HG03280 (cell line): ENCODE measurements at regions not wholly inside any gene's neighbourhood (a gene's known extent, or its start where the extent isn't known, plus 50 kb on each side); places are given as distances from the start of the nearest gene placed in this dataset.

Source experiments
- ATAC-seq: cut with Tn5 transposase; IDR thresholded peaks from one replicate; pipeline ENCODE4 v1.9.1; 2021; ENCODE audit warnings: mild to moderate bottlenecking, moderate library complexity; ENCODE audit not compliant: unreplicated experiment

GRCh38 chr15:47988564-47988963, 132.2 kb upstream of the SLC24A5 start:
- no peak for ATAC-seq

DNA sequence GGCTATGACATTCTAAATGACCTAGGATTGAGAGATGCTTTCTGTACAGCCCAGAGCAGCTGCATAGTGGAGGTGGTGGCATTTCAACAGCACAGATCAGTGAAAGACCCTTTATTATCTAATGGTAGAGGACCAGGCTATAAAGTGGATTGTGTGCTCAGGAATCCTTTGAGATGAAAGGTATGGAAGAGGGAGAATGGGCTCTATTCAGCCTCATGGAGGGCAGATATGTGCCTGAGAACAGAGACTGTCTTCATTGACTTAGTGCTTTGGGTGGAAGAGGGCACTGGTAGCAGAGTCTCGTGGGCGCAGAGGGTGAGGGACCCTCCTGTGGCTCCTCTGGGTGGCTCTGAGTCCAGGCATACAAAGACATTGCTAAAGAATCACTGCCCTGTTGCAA, 130.0 kb upstream of the SLC24A5 start:
- ATAC-seq, result no peak

DNA sequence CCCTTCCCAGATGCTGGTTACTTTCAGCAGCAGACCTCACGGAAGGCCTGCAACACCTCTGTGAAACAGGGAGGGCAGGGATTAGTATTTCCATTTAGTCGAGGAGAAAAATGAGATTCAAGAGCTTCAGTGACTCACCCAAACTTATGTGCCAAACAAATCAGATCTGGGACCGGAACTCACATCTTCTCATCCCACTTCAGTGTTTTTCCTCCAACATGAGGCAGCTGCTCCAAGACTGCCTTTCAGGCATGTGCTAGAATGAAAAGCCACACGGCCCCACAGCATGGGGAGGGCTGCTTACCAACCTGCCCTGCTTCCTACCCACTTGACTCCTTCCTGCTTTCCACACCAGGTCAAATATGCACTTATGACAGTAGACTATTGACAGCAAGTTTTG, 129.4 kb upstream of the SLC24A5 start:
- no peak for ATAC-seq

DNA sequence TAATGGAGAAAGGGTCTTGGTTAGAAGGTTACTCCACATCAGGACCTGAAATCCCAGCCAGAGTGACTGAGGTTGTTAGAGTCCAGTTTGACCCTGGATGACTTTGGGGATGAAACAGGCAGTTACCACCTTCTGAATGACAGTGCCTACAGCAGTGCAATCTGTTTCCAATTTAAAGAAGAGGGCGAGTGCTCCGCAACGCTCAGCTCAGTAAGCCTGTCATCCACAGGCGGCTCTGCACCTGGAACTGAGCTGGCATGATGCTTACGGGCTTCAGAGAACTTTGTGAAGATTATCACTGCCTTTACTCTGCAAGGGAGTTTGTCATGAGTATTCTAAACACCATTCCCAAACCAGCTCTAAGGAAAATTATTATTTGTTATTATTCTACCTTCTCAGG, 127.7 kb upstream of the SLC24A5 start:
- ATAC-seq, result no peak

DNA sequence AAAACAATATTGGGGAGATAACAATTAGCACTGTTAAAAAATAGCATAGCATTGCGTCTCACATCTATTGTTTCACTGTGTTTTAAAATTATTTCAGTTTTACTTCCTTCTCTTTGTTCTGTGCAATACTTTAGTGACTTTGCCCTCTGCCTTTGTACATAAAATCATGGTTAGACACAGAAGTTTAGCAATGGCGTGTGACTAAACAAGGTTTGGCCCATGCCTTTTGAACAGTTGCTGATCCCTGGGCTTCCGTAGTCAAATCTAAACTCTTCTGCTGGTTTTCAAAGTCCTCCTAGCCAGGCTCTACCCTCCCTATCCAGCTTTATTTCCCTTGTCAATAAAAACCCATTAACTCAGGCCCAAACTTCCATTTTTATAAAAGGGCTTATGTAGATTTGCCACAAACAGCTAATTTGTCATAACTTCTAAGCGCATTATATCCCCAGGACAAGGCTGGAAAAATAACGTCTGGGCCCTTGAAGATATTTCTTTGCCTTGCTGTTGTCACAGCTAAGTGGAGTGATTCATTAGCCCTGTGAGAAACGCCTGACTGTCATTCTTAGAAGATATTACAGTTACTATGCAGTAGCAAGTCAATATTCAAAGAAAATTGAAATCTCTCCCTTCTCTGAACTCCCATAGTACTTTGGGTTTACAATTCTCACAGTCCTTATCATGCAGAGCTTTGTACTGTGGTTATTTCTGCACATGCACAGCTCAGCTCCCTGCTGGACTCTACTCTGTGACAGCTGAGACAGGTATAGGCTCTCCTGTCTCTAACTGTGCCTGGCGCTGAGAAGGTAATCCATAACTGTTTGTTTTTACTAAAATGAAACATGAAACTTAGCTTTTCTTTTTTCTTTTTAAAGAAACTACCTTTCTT, 123.4 kb upstream of the SLC24A5 start:
- ATAC-seq, result no peak

- no peak for ATAC-seq
Observed at GRCh38 chr15:47998619-47999019, 122.2 kb upstream of the SLC24A5 start.

- ATAC-seq, result peak; percentile 91
Observed at GRCh38 chr15:48001393-48002039, 119.3 kb upstream of the SLC24A5 start.

DNA sequence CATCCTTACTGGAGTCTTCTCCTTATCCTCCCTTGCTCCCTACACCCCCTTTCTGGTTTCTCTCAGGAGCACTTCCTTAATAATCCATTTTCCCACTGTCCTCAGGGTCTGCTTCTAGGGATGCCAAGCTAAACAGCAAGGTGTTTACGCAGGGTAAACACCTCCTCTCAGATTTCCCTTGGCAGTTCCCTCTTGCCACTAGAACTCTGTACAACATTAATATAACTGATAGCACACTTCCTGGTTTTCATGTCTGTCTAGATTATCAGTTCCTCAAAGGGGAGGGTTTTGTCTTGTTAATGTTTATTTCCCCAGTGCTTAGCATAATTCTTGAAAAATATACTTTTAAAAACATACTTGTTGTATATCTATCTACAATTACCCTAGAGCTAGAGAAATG, 118.0 kb upstream of the SLC24A5 start:
- no peak for ATAC-seq

DNA sequence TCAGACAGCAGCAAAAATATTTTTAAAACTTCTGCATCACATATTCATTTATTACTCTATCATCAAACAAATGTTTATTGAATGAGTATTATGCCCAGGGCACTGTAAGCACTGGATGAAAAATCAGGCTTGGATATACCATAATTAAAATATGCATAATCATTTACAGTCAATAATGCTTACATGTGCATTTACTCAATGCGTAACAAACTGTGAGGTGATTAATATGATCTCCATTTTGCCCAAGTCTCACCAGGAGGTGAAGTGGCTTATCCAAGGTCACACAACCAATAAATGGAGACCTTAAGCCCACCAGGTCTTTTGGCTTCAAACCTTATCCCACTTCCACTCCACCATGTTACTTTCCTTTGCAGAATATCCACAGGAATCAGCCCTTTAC, 117.3 kb upstream of the SLC24A5 start:
- no peak for ATAC-seq

- ATAC-seq, result no peak
Observed at GRCh38 chr15:48005077-48005476, 115.7 kb upstream of the SLC24A5 start.

DNA sequence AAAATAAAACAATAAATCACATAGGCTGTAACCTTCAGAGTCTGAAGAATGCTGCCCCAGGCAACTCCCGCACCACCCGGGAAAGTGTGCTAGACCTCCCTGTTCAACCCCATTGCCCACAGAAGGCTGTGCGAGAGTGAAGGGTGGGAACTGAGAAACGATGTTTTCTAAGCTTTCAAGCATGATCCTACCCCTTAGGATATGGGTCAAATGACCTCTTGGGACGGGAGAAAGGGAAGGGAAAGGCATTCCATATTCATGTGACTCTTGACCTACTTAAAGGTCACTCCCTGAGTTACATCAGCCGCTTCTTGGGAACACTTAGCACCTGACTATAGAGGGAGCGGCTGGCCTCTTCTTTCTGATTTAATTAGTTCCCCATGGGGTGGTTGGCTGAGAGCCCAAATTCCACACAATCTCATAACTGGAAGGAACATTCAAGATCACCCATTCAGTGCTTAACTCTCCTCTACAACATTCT, 114.7 kb upstream of the SLC24A5 start:
- no peak for ATAC-seq

DNA sequence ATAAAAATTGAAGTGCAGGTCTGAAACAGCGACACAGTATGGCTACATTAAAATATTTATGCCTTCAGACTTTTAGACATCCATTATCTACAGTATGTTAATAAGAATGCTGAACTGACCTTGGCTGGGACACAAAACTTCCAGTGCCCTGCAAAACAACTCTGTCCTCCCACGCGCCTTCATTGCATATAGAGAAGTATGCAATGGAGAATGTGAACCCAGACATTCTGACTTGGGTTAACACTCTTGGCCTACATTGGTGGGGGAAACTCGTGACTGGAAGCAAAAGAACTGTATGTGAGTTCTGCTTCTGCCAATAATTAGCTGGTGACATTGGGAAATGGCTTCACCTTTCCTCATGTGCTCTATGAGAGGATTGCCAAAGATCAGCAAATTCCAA, 110.5 kb upstream of the SLC24A5 start:
- ATAC-seq, result no peak

GRCh38 chr15:48012191-48012590, 108.6 kb upstream of the SLC24A5 start:
- no peak for ATAC-seq

DNA sequence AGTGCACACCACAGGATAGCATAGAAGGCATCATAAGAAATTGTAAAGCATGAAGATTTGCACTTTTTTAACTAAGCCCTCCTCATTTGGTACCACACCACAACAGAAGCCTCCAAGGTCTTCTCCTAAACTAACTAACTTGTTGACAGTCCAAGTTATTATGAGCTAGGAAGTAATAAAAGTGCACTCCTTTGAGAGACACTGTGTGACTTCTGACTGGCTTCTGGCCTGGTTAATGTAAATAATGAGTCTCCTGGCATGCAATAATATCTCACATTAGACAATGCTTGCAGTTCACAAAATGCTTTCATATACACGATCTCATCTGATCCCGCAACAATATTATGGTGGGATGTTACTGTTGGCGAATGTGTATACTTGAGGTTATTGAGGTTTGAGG, 103.9 kb upstream of the SLC24A5 start:
- ATAC-seq, result no peak

DNA sequence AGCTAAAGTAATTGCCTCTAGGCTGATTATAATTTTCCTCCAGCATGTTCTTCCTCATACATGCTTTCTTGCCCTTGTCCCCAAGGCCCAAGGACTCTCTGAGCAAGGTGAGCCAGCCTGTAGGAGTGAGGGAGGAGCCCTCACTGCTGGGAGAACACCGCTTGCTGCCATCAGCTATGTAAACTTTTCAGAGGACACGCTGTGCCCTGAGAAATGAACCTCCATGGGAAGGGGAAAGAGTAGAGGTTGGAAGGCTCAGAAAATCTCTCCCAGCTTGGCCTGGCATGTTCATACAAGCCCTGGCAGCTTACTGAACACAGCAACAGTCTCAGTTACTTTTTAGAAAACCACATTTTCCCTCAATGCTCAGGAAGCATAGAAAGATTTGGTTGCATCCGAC, 103.0 kb upstream of the SLC24A5 start:
- no peak for ATAC-seq

DNA sequence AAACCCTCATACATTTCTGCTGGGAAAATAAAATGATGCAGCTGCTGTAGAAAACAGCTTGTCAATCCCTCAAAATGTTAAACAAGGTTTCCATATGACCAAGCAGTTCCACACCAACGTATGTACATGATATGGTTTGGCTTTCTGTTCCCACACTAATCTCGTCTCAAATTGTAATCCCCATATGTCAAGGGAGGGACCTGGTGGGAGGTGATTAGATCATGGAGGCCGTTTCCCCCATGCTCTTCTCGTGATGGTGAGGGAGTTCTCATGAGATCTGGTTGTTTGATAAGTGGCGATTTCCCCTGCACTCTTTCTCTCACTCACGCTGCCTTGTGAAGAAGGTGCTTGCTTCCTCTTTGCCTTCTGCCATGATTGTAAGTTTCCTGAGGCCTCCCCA, 100.6 kb upstream of the SLC24A5 start:
- ATAC-seq, result no peak

DNA sequence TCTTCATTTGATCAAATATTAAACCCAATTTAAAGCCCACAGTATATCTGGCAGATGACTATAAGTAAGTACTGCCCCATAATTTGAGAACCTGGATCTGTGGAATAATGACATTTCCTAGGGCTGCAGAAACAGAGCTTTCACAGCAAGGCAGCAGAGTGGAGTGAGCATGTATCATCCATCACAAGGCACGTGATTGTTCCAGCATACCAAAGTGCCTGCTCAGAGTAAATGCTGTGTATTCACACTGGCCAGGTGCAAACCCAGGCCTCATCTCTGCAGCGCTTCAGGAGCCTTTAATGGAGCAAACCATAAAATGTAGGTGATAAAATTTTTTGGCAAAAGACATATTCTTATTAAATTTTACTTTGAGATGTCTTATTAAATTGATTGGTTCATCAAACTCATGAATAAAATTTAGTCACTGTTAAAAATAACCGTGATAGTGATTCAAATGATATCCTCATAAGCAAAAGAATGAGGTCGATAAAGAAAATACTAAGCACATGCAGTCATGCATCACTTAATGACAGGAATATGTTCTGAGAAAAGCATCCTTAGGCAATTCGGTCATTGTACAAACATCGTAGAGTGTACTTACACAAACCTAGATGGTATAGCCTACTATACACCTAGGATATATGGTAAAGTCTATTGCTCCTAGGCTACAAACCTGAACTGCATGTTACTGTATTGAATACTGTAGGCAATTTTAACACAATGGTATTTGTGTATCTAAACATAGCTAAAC, 99.3 kb upstream of the SLC24A5 start:
- ATAC-seq, result no peak

GRCh38 chr15:48025118-48025517, 95.7 kb upstream of the SLC24A5 start:
- ATAC-seq, result no peak

DNA sequence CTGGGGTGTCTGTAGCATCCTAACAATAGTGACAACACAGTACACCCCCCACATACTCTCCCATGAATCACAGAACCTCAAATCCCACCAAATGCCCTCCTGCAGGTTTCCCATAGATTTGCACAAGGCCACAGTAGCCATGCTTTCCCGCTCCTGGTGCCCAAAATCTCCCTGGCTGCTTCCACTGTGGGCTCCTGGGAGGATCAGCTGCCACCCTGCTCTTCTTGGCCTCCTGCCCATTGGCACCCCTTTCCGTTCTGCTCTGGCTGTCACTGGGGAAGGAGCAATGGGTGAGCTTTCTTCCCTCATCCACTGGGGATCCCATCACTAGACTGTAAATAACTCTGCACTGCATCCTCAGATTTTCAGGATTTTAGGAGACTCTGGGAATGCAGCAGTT, 92.1 kb upstream of the SLC24A5 start:
- no peak for ATAC-seq

DNA sequence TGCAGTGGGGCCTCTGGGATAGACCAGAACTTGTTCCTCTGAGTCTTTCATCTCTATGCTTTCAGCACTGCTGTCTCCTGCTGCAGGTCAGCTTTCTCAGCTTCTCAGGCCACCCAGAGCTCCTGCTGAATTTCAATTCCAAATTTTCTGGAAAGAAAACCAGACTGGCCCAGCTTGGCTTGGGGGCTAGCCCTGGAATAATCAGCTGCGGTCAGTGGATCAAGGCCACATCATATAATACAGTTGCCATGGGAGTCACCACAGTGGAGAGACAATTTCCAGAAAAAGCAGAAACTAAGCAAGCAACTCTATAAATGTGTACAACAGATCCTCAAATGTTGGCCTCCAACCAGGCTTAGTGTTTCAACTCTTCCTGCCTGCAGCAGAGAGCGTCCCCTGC, 91.1 kb upstream of the SLC24A5 start:
- no peak for ATAC-seq

- ATAC-seq, result no peak
Observed at GRCh38 chr15:48031466-48031865, 89.3 kb upstream of the SLC24A5 start.

GRCh38 chr15:48031973-48032372, 88.8 kb upstream of the SLC24A5 start:
- no peak for ATAC-seq
